ENCODE measurements at regions not wholly inside any gene's neighbourhood (a gene's known extent, or its start where the extent isn't known, plus 50 kb on each side); places are given as distances from the start of the nearest gene placed in this dataset.
"Not testable (repeated sequence)": the region's sequence is repeated elsewhere in the genome, so short reads cannot be mapped to it uniquely, and the experiment has no call there.

GRCh38 chr1:5638582-5638981 is 353.6 kb downstream of the NPHP4 start:
- DNase-seq (ENCODE audit: low read depth, low spot score) = no peak

GRCh38 chr1:5637171-5637570 is 355.1 kb downstream of the NPHP4 start:
- DNase-seq (ENCODE audit: low read depth, low spot score) = no peak

GRCh38 chr1:5634893-5635292 is 357.3 kb downstream of the NPHP4 start:
- DNase-seq (ENCODE audit: low read depth, low spot score) = no peak

GRCh38 chr1:5632814-5633213 is 359.4 kb downstream of the NPHP4 start:
- DNase-seq (ENCODE audit: low read depth, low spot score) = no peak

GRCh38 chr1:5632224-5632623 is 360.0 kb downstream of the NPHP4 start:
- no peak for DNase-seq (ENCODE audit: low read depth, low spot score)

GRCh38 chr1:5628416-5628815 is 363.8 kb downstream of the NPHP4 start:
- DNase-seq (ENCODE audit: low read depth, low spot score) = no peak

- no peak for DNase-seq (ENCODE audit: low read depth, low spot score)
Observed at GRCh38 chr1:5623399-5623798, 368.8 kb downstream of the NPHP4 start.

GRCh38 chr1:5622412-5622811 is 369.8 kb downstream of the NPHP4 start:
- no peak for DNase-seq (ENCODE audit: low read depth, low spot score)

- no peak for DNase-seq (ENCODE audit: low read depth, low spot score)
Observed at GRCh38 chr1:5621692-5622091, 370.5 kb downstream of the NPHP4 start.

- DNase-seq (ENCODE audit: low read depth, low spot score) = no peak
Observed at GRCh38 chr1:5620997-5621396, 371.2 kb downstream of the NPHP4 start.

- DNase-seq (ENCODE audit: low read depth, low spot score) = no peak
Observed at GRCh38 chr1:5620418-5620817, 371.8 kb downstream of the NPHP4 start.

- DNase-seq (ENCODE audit: low read depth, low spot score) = no peak
Observed at GRCh38 chr1:5619469-5619868, 372.8 kb downstream of the NPHP4 start.

- DNase-seq (ENCODE audit: low read depth, low spot score) = no peak
Observed at GRCh38 chr1:5617546-5617945, 374.7 kb downstream of the NPHP4 start.

GRCh38 chr1:5617179-5617520 is 375.1 kb downstream of the NPHP4 start:
- no peak for DNase-seq (ENCODE audit: low read depth, low spot score)

- DNase-seq (ENCODE audit: low read depth, low spot score) = no peak
Observed at GRCh38 chr1:5616366-5617178, 375.7 kb downstream of the NPHP4 start.

GRCh38 chr1:5615076-5615475 is 377.1 kb downstream of the NPHP4 start:
- no peak for DNase-seq (ENCODE audit: low read depth, low spot score)

GRCh38 chr1:5613900-5614299 is 378.3 kb downstream of the NPHP4 start:
- no peak for DNase-seq (ENCODE audit: low read depth, low spot score)

- no peak for DNase-seq (ENCODE audit: low read depth, low spot score)
Observed at GRCh38 chr1:5611851-5612250, 380.4 kb downstream of the NPHP4 start.

GRCh38 chr1:5611431-5611830 is 380.8 kb downstream of the NPHP4 start:
- DNase-seq (ENCODE audit: low read depth, low spot score) = no peak

GRCh38 chr1:5610432-5610831 is 381.8 kb downstream of the NPHP4 start:
- no peak for DNase-seq (ENCODE audit: low read depth, low spot score)

GRCh38 chr1:5603353-5604104 is 388.7 kb downstream of the NPHP4 start:
- DNase-seq (ENCODE audit: low read depth, low spot score) = no peak

GRCh38 chr1:5602718-5603117 is 389.5 kb downstream of the NPHP4 start:
- DNase-seq (ENCODE audit: low read depth, low spot score) = not testable (repeated sequence)

GRCh38 chr1:5601516-5601915 is 390.7 kb downstream of the NPHP4 start:
- no peak for DNase-seq (ENCODE audit: low read depth, low spot score)
